GM12878 (cell line): ENCODE measurements at regions not wholly inside any gene's neighbourhood (a gene's known extent, or its start where the extent isn't known, plus 50 kb on each side); places are given as distances from the start of the nearest gene placed in this dataset.

Experiments used
- ATAC-seq: fragments of 200-7000 bp; cut with Tn5 transposase; 3 replicates; pipeline ENCODE4 v1.9.1; 2020; ENCODE audit warnings: mild to moderate bottlenecking, moderate library complexity
- BruUV-seq: library from RNA; stranded (reverse); fragments of 400-500 nt; replicated peaks from 2 replicates; lab custom pipeline; 2021; lab: Mats Ljungman, UMichigan
- CTCF ChIA-PET: fragments of 300-600 bp; sonication (Branson Sonifier 250); formaldehyde crosslinking; extraction: SDS; loops from one replicate; lab custom pipeline; 2021; ENCODE audit warnings: inconsistent platforms; lab: Yijun Ruan, JAX
- POLR2A ChIA-PET: fragments of 350-600 bp; formaldehyde crosslinking; extraction: SDS; loops from one replicate; lab custom pipeline; 2021; ENCODE audit warnings: inconsistent platforms; lab: Charles Lee
- RAD21 ChIA-PET: fragments of 300-600 bp; sonication (Branson Sonifier 250); formaldehyde crosslinking; loops from one replicate; lab custom pipeline; 2023; ENCODE audit warnings: antibody characterized with exemption; ENCODE audit not compliant: unreplicated experiment; lab: Charles Lee
- SMC1A ChIA-PET: fragments of 300-600 bp; sonication (Branson Sonifier 250); formaldehyde crosslinking; loops from one replicate; lab custom pipeline; 2023; ENCODE audit not compliant: unreplicated experiment, uncharacterized antibody; lab: Charles Lee
- DNase-seq: peaks from one replicate; pipeline ENCODE4 v3.0.0-alpha.2; 2011; ENCODE audit warnings: low read depth, low spot score
- FAIRE-seq: peaks from 3 replicates; lab custom pipeline; 2011; peaks lifted over from hg19 to GRCh38; lab: Jason Lieb, UNC
- H2AFZ ChIP-seq: 2 replicates; pipeline ENCODE4 v1.6.0; 2011; ENCODE audit warnings: low read depth, low read length, control low read depth; ENCODE audit not compliant: control insufficient read depth
- H3K27ac ChIP-seq: 2 replicates; pipeline ENCODE4 v1.5.1; 2011; ENCODE audit warnings: control low read depth; ENCODE audit not compliant: control insufficient read depth, insufficient read depth
- H3K27me3 ChIP-seq, 2 experiments: replicated peaks in 1 of 2; 2 replicates each; pipeline versions ENCODE4 v1.6.0 to v1.6.1; 2011; ENCODE audit warnings: low read length in 1 of 2; ENCODE audit not compliant: control insufficient read depth in 2 of 2, insufficient read depth in 2 of 2
- H3K36me3 ChIP-seq, 2 experiments: 2 replicates each; pipeline ENCODE4 v1.5.1; 2011; ENCODE audit warnings: low read length in 1 of 2; ENCODE audit not compliant: control insufficient read depth in 2 of 2, insufficient read depth in 2 of 2
- H3K4me1 ChIP-seq: 2 replicates; pipeline ENCODE4 v1.6.1; 2011; ENCODE audit warnings: mild to moderate bottlenecking, low read length, moderate library complexity, mixed read lengths; ENCODE audit not compliant: control insufficient read depth, insufficient read depth
- H3K4me2 ChIP-seq: 2 replicates; pipeline ENCODE4 v1.6.0; 2011; ENCODE audit warnings: control low read depth; ENCODE audit not compliant: control insufficient read depth, insufficient read depth
- H3K4me3 ChIP-seq: fragments of 200-600 bp; sonication (generic); 2 replicates; pipeline ENCODE4 v1.5.1; 2016
- H3K79me2 ChIP-seq: 2 replicates; pipeline ENCODE4 v1.6.0; 2011; ENCODE audit warnings: low read length; ENCODE audit not compliant: control insufficient read depth, insufficient read depth
- H3K9ac ChIP-seq: 2 replicates; pipeline ENCODE4 v1.8.0; 2011; ENCODE audit warnings: low read length, control low read depth, mixed read lengths; ENCODE audit not compliant: control insufficient read depth, insufficient read depth
- H3K9me3 ChIP-seq: replicated peaks from 3 replicates; pipeline ENCODE4 v1.5.1; 2011; ENCODE audit warnings: mild to moderate bottlenecking, low read length; ENCODE audit not compliant: control insufficient read depth, insufficient read depth
- H4K20me1 ChIP-seq: 2 replicates; pipeline ENCODE4 v1.6.0; 2011; ENCODE audit not compliant: control insufficient read depth, insufficient read depth
- CBFB ChIP-seq: IDR thresholded peaks from 2 replicates; pipeline ENCODE4 v1.6.1; 2016; ENCODE audit warnings: antibody characterized with exemption, low read depth
- FOXM1 ChIP-seq: IDR thresholded peaks from 2 replicates; pipeline ENCODE4 v1.6.1; 2012; ENCODE audit warnings: low read depth, mild to moderate bottlenecking, inconsistent platforms, low read length, moderate library complexity
- MYB ChIP-seq: fragments of 150-350 bp; IDR thresholded peaks from 2 replicates; pipeline ENCODE4 v1.6.1; 2014; ENCODE audit warnings: mild to moderate bottlenecking, low read depth, low read length, borderline replicate concordance
- RBBP5 ChIP-seq: fragments of 200-600 bp; sonication (generic); conservative IDR thresholded peaks from 2 replicates; pipeline ENCODE4 v1.6.1; 2016
- SREBF2 ChIP-seq: IDR thresholded peaks from 2 replicates; pipeline ENCODE4 v1.6.1; 2012; ENCODE audit warnings: mild to moderate bottlenecking, low read length
- WGBS: methylation state at CpG from one replicate; pipeline ENCODE4 v1.1.6; 2016; ENCODE audit warnings: low lambda C conversion rate; ENCODE audit not compliant: insufficient replicate concordance, insufficient coverage; ENCODE audit errors: missing lambda C conversion rate; 5-methylcytosine and 5-hydroxymethylcytosine counted together
- in situ Hi-C: fragments of 300-500 bp; cut with MboI; formaldehyde crosslinking; loops from 9 replicates; pipeline ENCODE4 v1.14.3; 2018; ENCODE audit warnings: mixed read lengths
- intact Hi-C: fragments of 100-400 bp; cut with micrococcal nuclease; formaldehyde crosslinking; loops from one replicate; pipeline ENCODE4 v1.14.2; 2022; ENCODE audit not compliant: unreplicated experiment
- TF ChIP-seq, protein P1 (sequence below): IDR thresholded peaks from 2 replicates; pipeline ENCODE4 v1.6.1; 2012; ENCODE audit warnings: low read depth, low read length, improper control_type of control experiment
- TF ChIP-seq, protein P2 (sequence below): IDR thresholded peaks from 2 replicates; pipeline ENCODE4 v1.6.1; 2011; ENCODE audit warnings: low read depth, low read length, improper control_type of control experiment, borderline replicate concordance

GRCh38 chr16:65867276-65867960, 499.1 kb upstream of the CDH5 start:
- no peaks in the 10 kb centered on the region for H3K36me3 ChIP-seq
- POLR2A ChIA-PET, result no interaction called here

More at GRCh38 chr16:65867276-65867960, 499.1 kb upstream of the CDH5 start:
- 10% methylated on average over 6 of the region's 6 CpGs for WGBS
- no peak overlapping the region for H3K9ac ChIP-seq
- no peaks in the 10 kb centered on the region for H3K9me3 ChIP-seq
- TF ChIP-seq, protein P1, sequence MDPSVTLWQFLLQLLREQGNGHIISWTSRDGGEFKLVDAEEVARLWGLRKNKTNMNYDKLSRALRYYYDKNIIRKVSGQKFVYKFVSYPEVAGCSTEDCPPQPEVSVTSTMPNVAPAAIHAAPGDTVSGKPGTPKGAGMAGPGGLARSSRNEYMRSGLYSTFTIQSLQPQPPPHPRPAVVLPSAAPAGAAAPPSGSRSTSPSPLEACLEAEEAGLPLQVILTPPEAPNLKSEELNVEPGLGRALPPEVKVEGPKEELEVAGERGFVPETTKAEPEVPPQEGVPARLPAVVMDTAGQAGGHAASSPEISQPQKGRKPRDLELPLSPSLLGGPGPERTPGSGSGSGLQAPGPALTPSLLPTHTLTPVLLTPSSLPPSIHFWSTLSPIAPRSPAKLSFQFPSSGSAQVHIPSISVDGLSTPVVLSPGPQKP, result no peak
- TF ChIP-seq MYB, result no peak
- TF ChIP-seq RBBP5, result no peak
- TF ChIP-seq CBFB, result no peak
- TF ChIP-seq, protein P2, sequence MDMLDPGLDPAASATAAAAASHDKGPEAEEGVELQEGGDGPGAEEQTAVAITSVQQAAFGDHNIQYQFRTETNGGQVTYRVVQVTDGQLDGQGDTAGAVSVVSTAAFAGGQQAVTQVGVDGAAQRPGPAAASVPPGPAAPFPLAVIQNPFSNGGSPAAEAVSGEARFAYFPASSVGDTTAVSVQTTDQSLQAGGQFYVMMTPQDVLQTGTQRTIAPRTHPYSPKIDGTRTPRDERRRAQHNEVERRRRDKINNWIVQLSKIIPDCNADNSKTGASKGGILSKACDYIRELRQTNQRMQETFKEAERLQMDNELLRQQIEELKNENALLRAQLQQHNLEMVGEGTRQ, result no peak
- no peak for TF ChIP-seq SREBF2
- TF ChIP-seq FOXM1, result no peak
- BruUV-seq, result no TSS peak
- H3K4me1 ChIP-seq, result no peaks in the 10 kb centered on the region
- H3K4me2 ChIP-seq, result no peak overlapping the region
- intact Hi-C loops (no loop called here), in situ Hi-C loops (no loop called here)
- ATAC-seq (no peak), FAIRE-seq (no peak), DNase-seq (no peak)
- H3K27me3 ChIP-seq, result no peaks in the 10 kb centered on the region
- ChIA-PET SMC1A (no interaction called here), CTCF (no interaction called here), RAD21 (no interaction called here)
- H3K27ac ChIP-seq, result no peak overlapping the region
- H3K79me2 ChIP-seq, result no peaks in the 10 kb centered on the region
- H2AFZ ChIP-seq, result no peak overlapping the region
- H4K20me1 ChIP-seq, result no peaks in the 10 kb centered on the region
- no peak overlapping the region for H3K4me3 ChIP-seq
